ENCODE measurements at regions not wholly inside any gene's neighbourhood (a gene's known extent, or its start where the extent isn't known, plus 50 kb on each side); places are given as distances from the start of the nearest gene placed in this dataset.
A peak's percentile ranks its signal among the peaks of the same experiment; 100 is the strongest.

DNA sequence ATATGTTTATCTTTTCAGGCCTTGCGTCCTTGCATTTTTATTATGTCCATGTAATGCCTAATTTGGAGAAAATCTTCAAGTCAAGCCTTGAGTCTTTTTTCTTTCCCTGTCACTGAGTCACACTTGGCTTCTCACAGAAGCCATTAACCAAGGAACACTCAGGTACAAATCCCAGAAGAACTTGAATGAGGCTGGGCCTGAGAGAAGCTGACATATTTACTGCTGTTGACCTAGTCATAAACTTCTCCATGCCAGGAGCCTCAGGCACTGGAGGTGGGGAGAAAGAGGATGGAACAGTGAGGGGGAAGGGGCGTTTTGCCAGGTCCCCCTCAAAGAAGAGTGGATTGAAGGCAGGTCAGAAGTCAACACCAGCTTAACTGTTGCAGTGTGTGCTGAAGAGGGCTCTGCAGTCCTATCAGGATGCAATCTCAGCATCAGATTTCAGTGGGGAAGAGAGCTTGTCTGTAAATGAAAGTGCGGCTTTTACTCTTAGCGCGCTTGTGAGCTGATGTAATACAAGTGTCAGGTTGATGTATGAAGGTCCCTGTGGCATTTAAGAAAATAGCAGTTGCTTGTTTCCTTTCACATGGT, 526.0 kb downstream of the ETS1 start:
- H3K4me3 ChIP-seq (ENCODE audit: low read depth, low read length) = no peak overlapping the region
- DNase-seq (ENCODE audit: low read depth) = peak; percentile 66

DNA sequence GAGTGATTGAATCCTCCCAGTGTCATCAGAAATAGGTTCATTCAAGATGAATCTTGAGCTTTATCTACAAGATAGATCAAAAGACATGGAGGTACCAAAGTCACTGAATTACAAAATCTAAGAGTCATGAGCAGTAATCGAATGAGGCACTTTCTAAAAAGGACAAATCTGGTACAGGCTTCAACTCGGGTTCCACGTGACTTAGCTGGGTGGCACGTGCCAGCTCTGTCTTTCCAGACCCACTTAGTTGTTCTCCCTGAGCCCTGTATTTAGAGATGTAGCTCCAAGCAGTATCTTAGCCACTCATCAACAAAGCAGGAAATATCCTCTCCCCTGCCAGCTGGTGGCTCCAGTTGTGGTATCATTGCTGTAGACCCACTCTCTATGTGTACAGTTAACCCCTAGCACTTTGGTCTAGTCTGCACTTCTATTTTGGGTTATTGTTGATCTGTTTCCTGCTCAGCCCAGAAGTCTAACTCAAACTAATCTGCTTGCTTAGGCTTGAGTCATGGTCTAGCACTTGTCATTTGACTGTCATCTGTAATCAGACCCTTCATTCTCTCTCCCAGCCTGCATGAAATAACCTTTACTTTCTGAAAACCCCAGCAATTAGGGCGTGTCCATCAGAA, 528.7 kb downstream of the ETS1 start:
- TF ChIP-seq, protein P1, sequence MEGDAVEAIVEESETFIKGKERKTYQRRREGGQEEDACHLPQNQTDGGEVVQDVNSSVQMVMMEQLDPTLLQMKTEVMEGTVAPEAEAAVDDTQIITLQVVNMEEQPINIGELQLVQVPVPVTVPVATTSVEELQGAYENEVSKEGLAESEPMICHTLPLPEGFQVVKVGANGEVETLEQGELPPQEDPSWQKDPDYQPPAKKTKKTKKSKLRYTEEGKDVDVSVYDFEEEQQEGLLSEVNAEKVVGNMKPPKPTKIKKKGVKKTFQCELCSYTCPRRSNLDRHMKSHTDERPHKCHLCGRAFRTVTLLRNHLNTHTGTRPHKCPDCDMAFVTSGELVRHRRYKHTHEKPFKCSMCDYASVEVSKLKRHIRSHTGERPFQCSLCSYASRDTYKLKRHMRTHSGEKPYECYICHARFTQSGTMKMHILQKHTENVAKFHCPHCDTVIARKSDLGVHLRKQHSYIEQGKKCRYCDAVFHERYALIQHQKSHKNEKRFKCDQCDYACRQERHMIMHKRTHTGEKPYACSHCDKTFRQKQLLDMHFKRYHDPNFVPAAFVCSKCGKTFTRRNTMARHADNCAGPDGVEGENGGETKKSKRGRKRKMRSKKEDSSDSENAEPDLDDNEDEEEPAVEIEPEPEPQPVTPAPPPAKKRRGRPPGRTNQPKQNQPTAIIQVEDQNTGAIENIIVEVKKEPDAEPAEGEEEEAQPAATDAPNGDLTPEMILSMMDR (IDR thresholded peaks at IDR 0.05; ENCODE audit: insufficient read depth, low read length) = no peak
- no peak overlapping the region for H3K4me3 ChIP-seq (ENCODE audit: low read depth, low read length)
- DNase-seq (ENCODE audit: low read depth) = no peak

More for the DNA sequence above, 526.0 kb downstream of the ETS1 start:
- TF ChIP-seq, protein P1 (IDR thresholded peaks at IDR 0.05; ENCODE audit: insufficient read depth, low read length) = no peak

DNA sequence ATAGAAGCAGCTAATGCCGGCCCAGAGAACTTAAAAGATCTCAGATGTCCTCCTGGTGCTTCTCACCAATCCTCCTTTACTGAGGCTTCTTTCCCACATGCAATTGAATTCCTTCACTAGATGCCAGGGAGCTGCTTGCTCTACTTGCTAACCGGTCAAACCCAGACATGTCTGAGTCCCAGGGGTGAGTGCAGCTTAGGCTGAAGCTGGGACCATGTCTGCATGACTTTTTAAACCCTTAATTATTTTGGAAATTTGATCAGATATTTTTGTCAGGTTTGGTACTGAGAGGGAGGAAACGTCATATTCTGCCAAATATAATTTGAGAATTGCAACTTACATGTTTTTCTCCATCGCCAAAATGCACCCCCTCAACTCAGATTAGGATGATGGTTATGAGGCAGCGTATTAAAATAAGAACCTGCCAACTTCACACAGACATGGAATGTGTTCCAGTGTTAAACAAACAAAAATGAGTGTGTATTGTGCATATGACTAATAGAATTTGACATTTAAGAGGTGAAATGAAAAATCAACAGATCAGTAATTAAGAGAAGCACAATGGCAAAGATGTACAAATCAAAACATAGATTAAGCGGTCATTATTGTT, 529.5 kb downstream of the ETS1 start:
- H3K4me3 ChIP-seq (ENCODE audit: low read depth, low read length) = no peak overlapping the region
- no peak for DNase-seq (ENCODE audit: low read depth)
- TF ChIP-seq, protein P1 (IDR thresholded peaks at IDR 0.05; ENCODE audit: insufficient read depth, low read length) = no peak

DNA sequence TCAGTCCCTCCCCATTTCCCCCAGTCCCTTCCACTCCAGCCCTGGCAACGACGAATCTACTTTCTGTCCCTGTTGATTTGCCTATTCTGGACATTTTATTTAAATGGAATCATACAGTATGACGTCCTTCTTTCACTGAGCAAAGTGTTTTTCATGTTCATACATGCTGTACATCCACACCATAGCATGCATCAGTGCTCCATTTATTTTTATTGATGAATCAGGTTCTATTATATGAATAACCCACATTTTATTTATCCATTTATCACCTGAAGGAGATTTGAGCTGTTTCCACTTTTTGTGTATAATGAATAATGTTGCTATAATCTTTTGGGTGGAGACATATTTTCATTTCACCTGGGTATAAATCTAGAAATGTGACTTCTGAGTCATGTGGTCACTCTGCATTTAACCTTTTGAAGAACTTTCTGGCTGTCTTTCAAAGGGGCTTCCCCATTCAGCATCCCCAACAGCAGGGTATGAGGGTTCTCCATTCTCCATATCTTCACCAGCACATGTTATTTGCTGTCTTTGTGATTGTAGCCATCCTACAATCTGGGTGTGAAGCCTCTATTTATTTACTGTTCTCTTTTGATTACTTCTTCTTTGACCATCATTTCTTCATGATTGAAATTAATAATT, 531.7 kb downstream of the ETS1 start:
- TF ChIP-seq, protein P1 (IDR thresholded peaks at IDR 0.05; ENCODE audit: insufficient read depth, low read length) = no peak

DNA sequence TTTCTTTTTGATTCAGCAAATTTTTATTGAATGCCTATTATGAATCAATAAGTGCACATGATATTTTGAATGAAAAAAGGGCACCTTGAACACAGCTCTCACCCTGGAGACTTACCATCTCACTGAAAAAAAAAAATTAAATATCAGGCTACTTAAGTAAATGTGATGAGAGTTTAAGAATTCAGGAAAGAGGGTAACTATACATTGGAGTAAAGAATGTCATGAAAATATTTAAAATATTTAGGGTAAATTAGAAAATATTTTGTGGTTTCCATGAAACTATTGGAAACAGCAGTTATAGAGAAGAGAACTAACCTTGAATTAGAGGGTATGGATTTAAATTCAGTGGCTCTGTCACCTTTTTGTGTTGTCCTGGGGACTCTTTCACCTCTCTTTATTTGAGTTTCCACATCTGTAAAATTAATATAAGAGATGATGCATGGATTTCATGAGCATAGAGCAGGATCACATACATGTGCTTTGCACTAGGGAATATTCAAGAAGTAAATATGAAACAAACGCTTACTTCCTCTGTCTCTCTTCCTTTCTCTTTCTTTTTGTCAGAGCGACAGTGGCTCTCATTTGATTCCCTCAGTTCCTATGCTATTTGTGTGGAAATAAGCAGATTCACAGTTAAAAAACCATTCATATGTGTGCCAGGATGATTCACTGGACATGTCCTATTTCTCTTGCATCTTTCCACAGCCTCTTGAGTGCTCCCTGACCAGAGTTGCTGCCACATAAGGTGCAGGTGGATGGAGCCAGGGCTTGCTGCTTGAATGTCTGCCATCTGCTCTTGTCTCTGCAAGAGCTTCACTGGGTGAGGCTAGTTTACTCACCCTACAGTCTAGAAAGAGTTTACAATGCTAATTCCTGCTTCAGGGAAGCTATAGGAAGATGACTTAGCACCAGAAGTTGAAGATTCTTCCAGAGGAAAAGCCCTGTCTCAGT, 533.1 kb downstream of the ETS1 start:
- peak; percentile 26 for DNase-seq (ENCODE audit: low read depth)
- no peak overlapping the region for H3K4me3 ChIP-seq (ENCODE audit: low read depth, low read length)
- TF ChIP-seq, protein P1 (IDR thresholded peaks at IDR 0.05; ENCODE audit: insufficient read depth, low read length) = no peak

More for the DNA sequence above, 531.7 kb downstream of the ETS1 start:
- no peak for DNase-seq (ENCODE audit: low read depth)
- no peak overlapping the region for H3K4me3 ChIP-seq (ENCODE audit: low read depth, low read length)

Measured in fibroblast of the aortic adventitia (primary cell).